HL-60 (cell line): ENCODE measurements at regions not wholly inside any gene's neighbourhood (a gene's known extent, or its start where the extent isn't known, plus 50 kb on each side); places are given as distances from the start of the nearest gene placed in this dataset.

ENCODE experiments used
- DNase-seq, 2 experiments: peaks; one replicate each; pipeline ENCODE4 v3.0.0-alpha.2; 2010 to 2020; ENCODE audit warnings: low read depth in 1 of 2, low spot score in 1 of 2
- H3K27ac ChIP-seq: fragments of 250-450 bp; sonication (Bioruptor Pico); replicated peaks from 2 replicates; pipeline ENCODE4 v1.5.1; 2020; ENCODE audit warnings: mild to moderate bottlenecking, moderate library complexity
- H3K27me3 ChIP-seq: fragments of 250-450 bp; sonication (Bioruptor Pico); 2 replicates; pipeline ENCODE4 v1.5.1; 2021; ENCODE audit warnings: mild to moderate bottlenecking, moderate library complexity; ENCODE audit not compliant: insufficient read depth, poor library complexity, severe bottlenecking
- H3K4me3 ChIP-seq: replicated peaks from 2 replicates; pipeline ENCODE4 v1.5.1; 2011; ENCODE audit warnings: mild to moderate bottlenecking, control low read depth, low read length; ENCODE audit not compliant: insufficient read depth
- GABPA ChIP-seq: IDR thresholded peaks from 2 replicates; pipeline ENCODE4 v1.6.1; 2012; ENCODE audit warnings: low read depth
- POLR2AphosphoS5 ChIP-seq: IDR thresholded peaks from 2 replicates; pipeline ENCODE4 v1.6.1; 2012; ENCODE audit warnings: low read depth
- REST ChIP-seq: IDR thresholded peaks from 2 replicates; pipeline ENCODE4 v1.6.1; 2012; ENCODE audit warnings: low read depth; ENCODE audit not compliant: insufficient replicate concordance
- SPI1 ChIP-seq: IDR thresholded peaks from 2 replicates; pipeline ENCODE4 v1.6.1; 2012; ENCODE audit warnings: low read depth, mild to moderate bottlenecking, borderline replicate concordance
- TF ChIP-seq, protein P1 (sequence below): IDR thresholded peaks from one replicate; pipeline ENCODE4 v1.5.1; 2011; ENCODE audit warnings: low read length, control low read depth, inconsistent platforms; ENCODE audit not compliant: insufficient read depth

GRCh38 chr18:41700416-41700815 lies 254.6 kb upstream of the PIK3C3 start:
- H3K4me3 ChIP-seq, result no peak overlapping the region
- no peaks in the 10 kb centered on the region for H3K27me3 ChIP-seq
- no peak for DNase-seq
- TF ChIP-seq SPI1, result no peak
- no peak for TF ChIP-seq GABPA
- TF ChIP-seq POLR2AphosphoS5, result no peak
- TF ChIP-seq, protein P1, sequence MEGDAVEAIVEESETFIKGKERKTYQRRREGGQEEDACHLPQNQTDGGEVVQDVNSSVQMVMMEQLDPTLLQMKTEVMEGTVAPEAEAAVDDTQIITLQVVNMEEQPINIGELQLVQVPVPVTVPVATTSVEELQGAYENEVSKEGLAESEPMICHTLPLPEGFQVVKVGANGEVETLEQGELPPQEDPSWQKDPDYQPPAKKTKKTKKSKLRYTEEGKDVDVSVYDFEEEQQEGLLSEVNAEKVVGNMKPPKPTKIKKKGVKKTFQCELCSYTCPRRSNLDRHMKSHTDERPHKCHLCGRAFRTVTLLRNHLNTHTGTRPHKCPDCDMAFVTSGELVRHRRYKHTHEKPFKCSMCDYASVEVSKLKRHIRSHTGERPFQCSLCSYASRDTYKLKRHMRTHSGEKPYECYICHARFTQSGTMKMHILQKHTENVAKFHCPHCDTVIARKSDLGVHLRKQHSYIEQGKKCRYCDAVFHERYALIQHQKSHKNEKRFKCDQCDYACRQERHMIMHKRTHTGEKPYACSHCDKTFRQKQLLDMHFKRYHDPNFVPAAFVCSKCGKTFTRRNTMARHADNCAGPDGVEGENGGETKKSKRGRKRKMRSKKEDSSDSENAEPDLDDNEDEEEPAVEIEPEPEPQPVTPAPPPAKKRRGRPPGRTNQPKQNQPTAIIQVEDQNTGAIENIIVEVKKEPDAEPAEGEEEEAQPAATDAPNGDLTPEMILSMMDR, result no peak
- no peak for TF ChIP-seq REST
- no peak overlapping the region for H3K27ac ChIP-seq

DNA sequence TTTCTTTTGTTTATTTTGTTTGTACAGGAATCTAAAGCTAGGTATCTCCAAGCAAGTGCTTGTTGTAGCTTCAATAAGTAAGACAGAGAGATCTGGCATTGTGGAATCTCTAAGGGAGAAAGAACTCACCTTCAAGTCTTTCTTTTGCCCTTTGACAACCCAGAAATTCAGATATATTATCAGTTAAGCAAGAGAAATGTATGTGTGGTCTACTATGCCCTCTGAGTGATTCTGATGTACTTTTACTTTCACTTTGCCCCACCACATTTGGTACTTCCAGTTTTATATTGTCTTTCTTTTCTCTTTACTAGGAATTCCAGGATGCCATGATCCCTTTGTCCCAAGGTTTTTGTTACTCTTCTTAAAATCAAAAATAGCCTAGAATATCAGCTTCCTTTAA lies 259.6 kb upstream of the PIK3C3 start:
- TF ChIP-seq GABPA (no peak), REST (no peak)
- Histone ChIP-seq H3K27me3 (no peaks in the 10 kb centered on the region), H3K27ac (no peak overlapping the region), H3K4me3 (no peak overlapping the region)
- DNase-seq, result no peak

DNA sequence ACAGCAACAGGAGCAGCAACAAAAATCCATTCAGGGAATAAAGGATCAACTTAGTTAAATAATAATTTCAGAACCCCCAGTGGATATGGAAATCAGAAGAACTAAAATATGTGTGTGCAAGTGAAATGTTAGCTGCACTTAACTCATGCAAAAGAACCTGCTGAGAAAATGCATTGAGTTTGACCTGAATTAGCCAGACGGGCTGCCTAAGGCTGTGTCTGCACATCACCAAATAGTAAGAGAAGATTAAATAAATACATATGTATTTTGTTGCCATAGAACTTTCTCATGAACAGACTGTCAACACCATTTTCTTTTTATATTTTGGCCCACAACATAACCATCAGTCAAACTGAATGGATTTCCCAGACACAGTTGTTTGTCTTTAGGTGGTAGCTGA lies 262.0 kb upstream of the PIK3C3 start:
- DNase-seq, result no peak
- H3K4me3 ChIP-seq, result no peak overlapping the region
- TF ChIP-seq GABPA (no peak), POLR2AphosphoS5 (no peak), SPI1 (no peak), REST (no peak)
- TF ChIP-seq, protein P1, result no peak

More for the DNA sequence above, 262.0 kb upstream of the PIK3C3 start:
- no peak overlapping the region for H3K27ac ChIP-seq
- no peaks in the 10 kb centered on the region for H3K27me3 ChIP-seq
